IgD-negative memory B cell (primary cell): ENCODE measurements at regions not wholly inside any gene's neighbourhood (a gene's known extent, or its start where the extent isn't known, plus 50 kb on each side); places are given as distances from the start of the nearest gene placed in this dataset.

Source experiments
- H3K27ac Mint-ChIP-seq, 3 donors: one replicate each; pipeline ENCODE4 v1.8.0; 2020 to 2022; ENCODE audit warnings: mild to moderate bottlenecking in 3 of 3, mixed read lengths in 3 of 3, moderate library complexity in 1 of 3
- H3K27me3 Mint-ChIP-seq: one replicate; pipeline ENCODE4 v1.8.0; 2021; ENCODE audit warnings: mixed read lengths
- H3K36me3 Mint-ChIP-seq: one replicate; pipeline ENCODE4 v1.8.0; 2020; ENCODE audit warnings: mild to moderate bottlenecking, mixed read lengths
- H3K4me1 Mint-ChIP-seq, 3 donors: one replicate each; pipeline ENCODE4 v1.8.0; 2020 to 2022; ENCODE audit warnings: mixed read lengths in 3 of 3, mild to moderate bottlenecking in 1 of 3
- H3K4me3 Mint-ChIP-seq, 4 donors: one replicate each; pipeline ENCODE4 v1.8.0; 2020 to 2022; ENCODE audit warnings: mild to moderate bottlenecking in 4 of 4, mixed read lengths in 4 of 4, moderate library complexity in 3 of 4
- H3K9me3 Mint-ChIP-seq, 3 donors: one replicate each; pipeline ENCODE4 v1.8.0; 2020 to 2021; ENCODE audit warnings: mixed read lengths in 3 of 3, mild to moderate bottlenecking in 1 of 3

GRCh38 chr3:180284331-180285110 lies 247.8 kb upstream of the PEX5L start:
- H3K4me3 Mint-ChIP-seq, result no peak overlapping the region
- no peaks in the 10 kb centered on the region for H3K36me3 Mint-ChIP-seq
- H3K27ac Mint-ChIP-seq, result no peak overlapping the region
- H3K4me1 Mint-ChIP-seq, result peaks cover 0 to under 1% (median 0%) of the 10 kb centered on the region in 3 donors
- peaks cover 1% of the 10 kb centered on the region for H3K27me3 Mint-ChIP-seq
- peaks cover 0 to 2% (median 0%) of the 10 kb centered on the region in 3 donors for H3K9me3 Mint-ChIP-seq

- H3K9me3 Mint-ChIP-seq, result peaks cover 0 to 2% (median 0%) of the 10 kb centered on the region in 3 donors
- H3K36me3 Mint-ChIP-seq, result no peaks in the 10 kb centered on the region
- H3K4me3 Mint-ChIP-seq, result no peak overlapping the region
- H3K4me1 Mint-ChIP-seq, result no peaks in the 10 kb centered on the region
- H3K27ac Mint-ChIP-seq, result no peak overlapping the region
- peaks cover 1% of the 10 kb centered on the region for H3K27me3 Mint-ChIP-seq
Observed at GRCh38 chr3:180287703-180288102, 251.0 kb upstream of the PEX5L start.

GRCh38 chr3:180288816-180289215 lies 252.1 kb upstream of the PEX5L start:
- Mint-ChIP-seq H3K9me3 (peaks cover 0 to 2% (median 0%) of the 10 kb centered on the region in 3 donors), H3K4me3 (no peak overlapping the region), H3K4me1 (no peaks in the 10 kb centered on the region), H3K27me3 (peaks cover 1% of the 10 kb centered on the region), H3K36me3 (no peaks in the 10 kb centered on the region), H3K27ac (no peak overlapping the region)

- H3K4me1 Mint-ChIP-seq, result no peaks in the 10 kb centered on the region
- H3K9me3 Mint-ChIP-seq, result peaks cover 0 to 2% (median 0%) of the 10 kb centered on the region in 3 donors
- H3K36me3 Mint-ChIP-seq, result no peaks in the 10 kb centered on the region
- H3K4me3 Mint-ChIP-seq, result no peak overlapping the region
- H3K27me3 Mint-ChIP-seq, result peaks cover 1% of the 10 kb centered on the region
- no peak overlapping the region for H3K27ac Mint-ChIP-seq
Observed at GRCh38 chr3:180290300-180290699, 253.6 kb upstream of the PEX5L start.

GRCh38 chr3:180294282-180295027 lies 257.7 kb upstream of the PEX5L start:
- Mint-ChIP-seq H3K27me3 (no peaks in the 10 kb centered on the region), H3K27ac (no peak overlapping the region), H3K4me3 (no peak overlapping the region), H3K4me1 (no peaks in the 10 kb centered on the region), H3K36me3 (no peaks in the 10 kb centered on the region), H3K9me3 (peaks cover 0 to 1% (median 0%) of the 10 kb centered on the region in 3 donors)

GRCh38 chr3:180295811-180296210 lies 259.1 kb upstream of the PEX5L start:
- Mint-ChIP-seq H3K27me3 (no peaks in the 10 kb centered on the region), H3K27ac (no peak overlapping the region), H3K4me1 (no peaks in the 10 kb centered on the region), H3K9me3 (peaks cover 0 to 1% (median 0%) of the 10 kb centered on the region in 3 donors), H3K36me3 (no peaks in the 10 kb centered on the region), H3K4me3 (no peak overlapping the region)

GRCh38 chr3:180296971-180297370 lies 260.2 kb upstream of the PEX5L start:
- Mint-ChIP-seq H3K36me3 (no peaks in the 10 kb centered on the region), H3K27me3 (peaks cover 3% of the 10 kb centered on the region), H3K27ac (no peak overlapping the region), H3K4me3 (no peak overlapping the region), H3K4me1 (no peaks in the 10 kb centered on the region), H3K9me3 (peaks cover 0 to 1% (median 0%) of the 10 kb centered on the region in 3 donors)

GRCh38 chr3:180306155-180306554 lies 269.4 kb upstream of the PEX5L start:
- Mint-ChIP-seq H3K27me3 (peaks cover 11% of the 10 kb centered on the region), H3K36me3 (peaks cover 1% of the 10 kb centered on the region), H3K4me3 (no peak overlapping the region), H3K27ac (no peak overlapping the region), H3K4me1 (no peaks in the 10 kb centered on the region), H3K9me3 (no peaks in the 10 kb centered on the region)

GRCh38 chr3:180306691-180307090 lies 270.0 kb upstream of the PEX5L start:
- H3K9me3 Mint-ChIP-seq, result no peaks in the 10 kb centered on the region
- no peak overlapping the region for H3K4me3 Mint-ChIP-seq
- H3K36me3 Mint-ChIP-seq, result peaks cover 1% of the 10 kb centered on the region
- no peak overlapping the region for H3K27ac Mint-ChIP-seq
- H3K4me1 Mint-ChIP-seq, result no peaks in the 10 kb centered on the region
- H3K27me3 Mint-ChIP-seq, result peaks cover 8% of the 10 kb centered on the region

- H3K4me3 Mint-ChIP-seq, result no peak overlapping the region
- no peaks in the 10 kb centered on the region for H3K4me1 Mint-ChIP-seq
- peaks cover 8% of the 10 kb centered on the region for H3K27me3 Mint-ChIP-seq
- H3K27ac Mint-ChIP-seq, result no peak overlapping the region
- H3K9me3 Mint-ChIP-seq, result no peaks in the 10 kb centered on the region
- H3K36me3 Mint-ChIP-seq, result peaks cover 1% of the 10 kb centered on the region
Observed at GRCh38 chr3:180311242-180311641, 274.5 kb upstream of the PEX5L start.

GRCh38 chr3:180316321-180316720 lies 279.6 kb upstream of the PEX5L start:
- H3K4me3 Mint-ChIP-seq, result no peak overlapping the region
- no peaks in the 10 kb centered on the region for H3K4me1 Mint-ChIP-seq
- H3K27me3 Mint-ChIP-seq, result no peaks in the 10 kb centered on the region
- no peaks in the 10 kb centered on the region for H3K36me3 Mint-ChIP-seq
- no peaks in the 10 kb centered on the region for H3K9me3 Mint-ChIP-seq
- H3K27ac Mint-ChIP-seq, result no peak overlapping the region

GRCh38 chr3:180319461-180319860 lies 282.5 kb upstream of the TTC14 start:
- H3K9me3 Mint-ChIP-seq, result peaks cover 0 to 2% (median 0%) of the 10 kb centered on the region in 3 donors
- H3K27ac Mint-ChIP-seq, result no peak overlapping the region
- H3K27me3 Mint-ChIP-seq, result no peaks in the 10 kb centered on the region
- no peaks in the 10 kb centered on the region for H3K4me1 Mint-ChIP-seq
- H3K36me3 Mint-ChIP-seq, result no peaks in the 10 kb centered on the region
- no peak overlapping the region for H3K4me3 Mint-ChIP-seq

- peaks cover 0 to 3% (median 0%) of the 10 kb centered on the region in 3 donors for H3K9me3 Mint-ChIP-seq
- no peak overlapping the region for H3K4me3 Mint-ChIP-seq
- no peaks in the 10 kb centered on the region for H3K27me3 Mint-ChIP-seq
- no peak overlapping the region for H3K27ac Mint-ChIP-seq
- H3K36me3 Mint-ChIP-seq, result no peaks in the 10 kb centered on the region
- no peaks in the 10 kb centered on the region for H3K4me1 Mint-ChIP-seq
Observed at GRCh38 chr3:180320631-180321030, 281.3 kb upstream of the TTC14 start.

GRCh38 chr3:180321534-180321933 lies 280.4 kb upstream of the TTC14 start:
- H3K9me3 Mint-ChIP-seq, result peaks cover 0 to 3% (median 0%) of the 10 kb centered on the region in 3 donors
- no peaks in the 10 kb centered on the region for H3K36me3 Mint-ChIP-seq
- H3K4me3 Mint-ChIP-seq, result no peak overlapping the region
- H3K27me3 Mint-ChIP-seq, result no peaks in the 10 kb centered on the region
- no peak overlapping the region for H3K27ac Mint-ChIP-seq
- H3K4me1 Mint-ChIP-seq, result no peaks in the 10 kb centered on the region

- H3K4me1 Mint-ChIP-seq, result no peaks in the 10 kb centered on the region
- H3K27ac Mint-ChIP-seq, result no peak overlapping the region
- no peaks in the 10 kb centered on the region for H3K27me3 Mint-ChIP-seq
- peaks cover 0 to 3% (median 0%) of the 10 kb centered on the region in 3 donors for H3K9me3 Mint-ChIP-seq
- no peaks in the 10 kb centered on the region for H3K36me3 Mint-ChIP-seq
- H3K4me3 Mint-ChIP-seq, result no peak overlapping the region
Observed at GRCh38 chr3:180322829-180323228, 279.1 kb upstream of the TTC14 start.
